Liver (tissue), 3 donors: ENCODE measurements at regions not wholly inside any gene's neighbourhood (a gene's known extent, or its start where the extent isn't known, plus 50 kb on each side); places are given as distances from the start of the nearest gene placed in this dataset.

ENCODE experiments used
- EGR1 ChIP-seq, 2 donors: IDR thresholded peaks; 2 replicates each; pipeline ENCODE4 v1.6.1; 2016 to 2018; ENCODE audit warnings: antibody characterized with exemption in 2 of 2, low read depth in 2 of 2
- FOXA1 ChIP-seq: IDR thresholded peaks from 2 replicates; pipeline ENCODE4 v1.6.1; 2016; ENCODE audit warnings: antibody characterized with exemption
- GABPA ChIP-seq, 2 donors: IDR thresholded peaks in 1 of 2; conservative IDR thresholded peaks in 1 of 2; 2 replicates each; pipeline ENCODE4 v1.6.1; 2016; ENCODE audit warnings: antibody characterized with exemption in 2 of 2, mild to moderate bottlenecking in 1 of 2, moderate library complexity in 1 of 2
- JUND ChIP-seq, 2 donors: IDR thresholded peaks; 2 replicates each; pipeline ENCODE4 v1.6.1; 2016; ENCODE audit warnings: antibody characterized with exemption in 2 of 2
- RAD21 ChIP-seq, 2 donors: IDR thresholded peaks; 2 replicates each; pipeline ENCODE4 v1.6.1; 2016; ENCODE audit warnings: antibody characterized with exemption in 2 of 2, mild to moderate bottlenecking in 2 of 2
- SP1 ChIP-seq: IDR thresholded peaks from 2 replicates; pipeline ENCODE4 v1.6.1; 2018; ENCODE audit warnings: antibody characterized with exemption, mild to moderate bottlenecking
- TAF1 ChIP-seq: conservative IDR thresholded peaks from 2 replicates; pipeline ENCODE4 v1.6.1; 2016; ENCODE audit warnings: antibody characterized with exemption, mild to moderate bottlenecking
- YY1 ChIP-seq: IDR thresholded peaks from 2 replicates; pipeline ENCODE4 v1.6.1; 2016; ENCODE audit warnings: antibody characterized with exemption, mild to moderate bottlenecking
- TF ChIP-seq, protein P1 (sequence below): fragments of 150-350 bp; IDR thresholded peaks from 2 replicates; pipeline ENCODE4 v1.5.1; 2017; ENCODE audit warnings: improper control_type of control experiment, low read depth, low read length; ENCODE audit not compliant: missing input control
- TF ChIP-seq, protein P2 (sequence below): IDR thresholded peaks from 2 replicates; pipeline ENCODE4 v1.6.1; 2016; ENCODE audit warnings: antibody characterized with exemption, mild to moderate bottlenecking
- TF ChIP-seq, protein P3 (sequence below): IDR thresholded peaks from 2 replicates; pipeline ENCODE4 v1.6.1; 2016; ENCODE audit warnings: antibody characterized with exemption
- donor health status: healthy.
- donor health status: healthy.

DNA sequence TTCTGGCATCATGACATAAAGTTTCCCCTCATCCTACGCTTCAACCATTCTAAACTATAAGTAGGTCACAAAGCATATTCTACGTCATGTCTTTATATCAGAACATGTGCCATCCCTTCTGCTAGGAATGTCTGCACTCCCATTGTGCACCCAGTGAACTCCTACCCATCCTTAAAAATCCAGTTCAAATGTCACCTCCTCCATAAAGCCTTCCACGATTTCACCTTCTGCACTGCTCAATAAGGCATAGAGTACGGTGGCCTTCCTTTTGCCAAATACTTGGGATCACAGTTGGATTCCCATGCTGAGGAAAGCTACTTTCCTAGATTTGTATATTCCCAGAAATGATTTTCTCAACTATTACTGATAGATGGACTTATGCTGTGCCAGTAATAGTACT lies 186.3 kb upstream of the ZKSCAN2 start:
- TF ChIP-seq, protein P1, sequence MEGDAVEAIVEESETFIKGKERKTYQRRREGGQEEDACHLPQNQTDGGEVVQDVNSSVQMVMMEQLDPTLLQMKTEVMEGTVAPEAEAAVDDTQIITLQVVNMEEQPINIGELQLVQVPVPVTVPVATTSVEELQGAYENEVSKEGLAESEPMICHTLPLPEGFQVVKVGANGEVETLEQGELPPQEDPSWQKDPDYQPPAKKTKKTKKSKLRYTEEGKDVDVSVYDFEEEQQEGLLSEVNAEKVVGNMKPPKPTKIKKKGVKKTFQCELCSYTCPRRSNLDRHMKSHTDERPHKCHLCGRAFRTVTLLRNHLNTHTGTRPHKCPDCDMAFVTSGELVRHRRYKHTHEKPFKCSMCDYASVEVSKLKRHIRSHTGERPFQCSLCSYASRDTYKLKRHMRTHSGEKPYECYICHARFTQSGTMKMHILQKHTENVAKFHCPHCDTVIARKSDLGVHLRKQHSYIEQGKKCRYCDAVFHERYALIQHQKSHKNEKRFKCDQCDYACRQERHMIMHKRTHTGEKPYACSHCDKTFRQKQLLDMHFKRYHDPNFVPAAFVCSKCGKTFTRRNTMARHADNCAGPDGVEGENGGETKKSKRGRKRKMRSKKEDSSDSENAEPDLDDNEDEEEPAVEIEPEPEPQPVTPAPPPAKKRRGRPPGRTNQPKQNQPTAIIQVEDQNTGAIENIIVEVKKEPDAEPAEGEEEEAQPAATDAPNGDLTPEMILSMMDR = no peak
- TF ChIP-seq YY1 = no peak
- TF ChIP-seq, protein P2, sequence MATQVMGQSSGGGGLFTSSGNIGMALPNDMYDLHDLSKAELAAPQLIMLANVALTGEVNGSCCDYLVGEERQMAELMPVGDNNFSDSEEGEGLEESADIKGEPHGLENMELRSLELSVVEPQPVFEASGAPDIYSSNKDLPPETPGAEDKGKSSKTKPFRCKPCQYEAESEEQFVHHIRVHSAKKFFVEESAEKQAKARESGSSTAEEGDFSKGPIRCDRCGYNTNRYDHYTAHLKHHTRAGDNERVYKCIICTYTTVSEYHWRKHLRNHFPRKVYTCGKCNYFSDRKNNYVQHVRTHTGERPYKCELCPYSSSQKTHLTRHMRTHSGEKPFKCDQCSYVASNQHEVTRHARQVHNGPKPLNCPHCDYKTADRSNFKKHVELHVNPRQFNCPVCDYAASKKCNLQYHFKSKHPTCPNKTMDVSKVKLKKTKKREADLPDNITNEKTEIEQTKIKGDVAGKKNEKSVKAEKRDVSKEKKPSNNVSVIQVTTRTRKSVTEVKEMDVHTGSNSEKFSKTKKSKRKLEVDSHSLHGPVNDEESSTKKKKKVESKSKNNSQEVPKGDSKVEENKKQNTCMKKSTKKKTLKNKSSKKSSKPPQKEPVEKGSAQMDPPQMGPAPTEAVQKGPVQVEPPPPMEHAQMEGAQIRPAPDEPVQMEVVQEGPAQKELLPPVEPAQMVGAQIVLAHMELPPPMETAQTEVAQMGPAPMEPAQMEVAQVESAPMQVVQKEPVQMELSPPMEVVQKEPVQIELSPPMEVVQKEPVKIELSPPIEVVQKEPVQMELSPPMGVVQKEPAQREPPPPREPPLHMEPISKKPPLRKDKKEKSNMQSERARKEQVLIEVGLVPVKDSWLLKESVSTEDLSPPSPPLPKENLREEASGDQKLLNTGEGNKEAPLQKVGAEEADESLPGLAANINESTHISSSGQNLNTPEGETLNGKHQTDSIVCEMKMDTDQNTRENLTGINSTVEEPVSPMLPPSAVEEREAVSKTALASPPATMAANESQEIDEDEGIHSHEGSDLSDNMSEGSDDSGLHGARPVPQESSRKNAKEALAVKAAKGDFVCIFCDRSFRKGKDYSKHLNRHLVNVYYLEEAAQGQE = no peak
- no peak for TF ChIP-seq GABPA (IDR thresholded peaks at IDR 0.05 in 1 of 2, conservative IDR thresholded peaks at IDR 0.05 in 1 of 2)
- no peak for TF ChIP-seq EGR1 (IDR thresholded peaks at IDR 0.05; ENCODE audit: low read depth in 2 of 2)
- TF ChIP-seq SP1 = no peak
- no peak for TF ChIP-seq JUND (IDR thresholded peaks at IDR 0.05)
- TF ChIP-seq TAF1 = no peak
- no peak for TF ChIP-seq RAD21 (IDR thresholded peaks at IDR 0.05)
- no peak for TF ChIP-seq FOXA1
- TF ChIP-seq, protein P3, sequence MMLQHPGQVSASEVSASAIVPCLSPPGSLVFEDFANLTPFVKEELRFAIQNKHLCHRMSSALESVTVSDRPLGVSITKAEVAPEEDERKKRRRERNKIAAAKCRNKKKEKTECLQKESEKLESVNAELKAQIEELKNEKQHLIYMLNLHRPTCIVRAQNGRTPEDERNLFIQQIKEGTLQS = no peak
